ENCODE measurements at regions not wholly inside any gene's neighbourhood (a gene's known extent, or its start where the extent isn't known, plus 50 kb on each side); places are given as distances from the start of the nearest gene placed in this dataset.
A peak's percentile ranks its signal among the peaks of the same experiment; 100 is the strongest.

DNA sequence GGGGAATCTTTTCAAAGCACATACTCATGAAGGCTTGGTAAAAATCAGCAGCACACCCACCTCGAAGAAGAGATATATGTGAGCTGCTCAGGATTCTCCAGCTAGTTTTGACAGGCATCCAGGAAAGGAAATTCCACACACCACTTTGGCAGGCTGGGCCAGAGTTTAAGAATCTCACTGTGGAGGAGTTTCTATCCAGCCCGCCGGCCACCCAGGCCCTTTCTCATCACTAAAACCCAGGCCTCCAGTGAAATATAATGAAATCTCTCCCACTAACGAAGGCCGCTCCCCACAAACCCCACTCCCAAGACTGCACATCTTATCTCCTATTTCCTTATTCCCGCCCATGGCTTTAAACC lies 202.0 kb downstream of the GLI2 start:
- peak; percentile 86 for DNase-seq (ENCODE audit: low spot score)

DNA sequence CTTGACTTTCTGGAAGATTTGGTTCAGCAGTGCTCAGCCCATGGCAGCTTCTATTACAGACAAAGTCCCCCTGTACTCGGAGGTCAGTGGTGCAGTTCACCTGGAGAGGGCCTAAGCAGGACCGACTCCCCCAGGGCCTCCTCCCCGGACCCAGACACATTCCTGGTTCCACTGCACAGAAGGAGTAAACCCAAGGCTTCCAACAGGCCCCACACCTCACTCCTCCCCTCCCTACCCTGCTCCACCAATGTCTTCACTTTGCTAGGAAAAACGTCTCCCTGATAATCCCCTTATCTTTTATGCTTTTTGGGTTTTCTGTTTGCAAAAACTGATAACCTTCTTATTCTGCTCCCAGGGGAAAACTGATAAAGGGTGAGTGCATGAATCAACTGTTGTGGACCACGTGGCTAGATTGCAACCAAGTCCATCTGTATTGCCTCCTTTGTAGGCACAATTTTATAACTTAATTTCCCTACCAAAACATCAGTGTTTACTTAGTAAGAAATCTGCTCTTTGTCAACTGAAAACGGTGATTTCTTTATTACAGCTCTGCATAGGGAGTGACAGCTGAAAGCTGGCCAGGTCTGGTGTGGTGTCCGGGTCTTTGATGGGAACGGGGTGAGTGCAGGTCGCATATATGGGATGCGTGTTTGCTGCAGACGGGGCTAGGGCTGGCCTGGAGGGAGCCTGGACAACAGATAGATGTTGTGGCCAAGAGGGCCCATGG lies 202.5 kb downstream of the GLI2 start:
- no peak for DNase-seq (ENCODE audit: low spot score)

DNA sequence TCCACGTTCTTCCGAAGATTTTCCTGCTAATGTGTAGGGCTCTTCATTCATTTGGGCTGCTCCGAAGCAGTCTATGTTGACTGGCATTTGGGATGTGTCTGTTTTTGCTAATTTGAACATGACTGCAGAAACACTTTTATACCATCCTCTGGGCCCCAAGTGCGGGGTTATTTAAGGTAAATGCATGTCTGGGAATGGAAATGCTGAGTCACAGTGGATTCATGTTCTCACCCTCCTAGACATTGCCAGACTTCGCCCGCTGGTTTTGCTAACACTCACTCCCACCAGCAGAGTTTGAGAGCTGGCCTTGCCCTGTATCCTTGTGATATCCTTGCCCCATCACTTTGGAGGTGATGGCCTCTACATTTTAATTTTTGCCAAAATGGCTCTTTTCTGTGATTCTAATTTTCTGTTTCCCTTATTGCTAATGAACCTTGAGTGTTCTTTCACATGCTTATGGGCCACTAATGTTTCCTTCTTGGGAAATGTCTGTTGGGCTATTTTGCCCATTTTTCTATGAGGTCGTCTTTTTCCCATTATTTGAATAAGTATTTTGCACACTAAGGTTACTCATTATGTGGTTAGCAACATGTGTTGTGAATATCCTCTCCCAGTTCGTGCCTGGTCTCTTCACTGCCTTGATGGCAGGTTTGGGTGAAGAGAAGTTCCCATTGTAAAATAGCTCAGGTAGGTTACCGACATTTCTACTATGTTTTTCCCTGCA lies 204.1 kb downstream of the GLI2 start:
- DNase-seq (ENCODE audit: low spot score) = peak; percentile 75

DNA sequence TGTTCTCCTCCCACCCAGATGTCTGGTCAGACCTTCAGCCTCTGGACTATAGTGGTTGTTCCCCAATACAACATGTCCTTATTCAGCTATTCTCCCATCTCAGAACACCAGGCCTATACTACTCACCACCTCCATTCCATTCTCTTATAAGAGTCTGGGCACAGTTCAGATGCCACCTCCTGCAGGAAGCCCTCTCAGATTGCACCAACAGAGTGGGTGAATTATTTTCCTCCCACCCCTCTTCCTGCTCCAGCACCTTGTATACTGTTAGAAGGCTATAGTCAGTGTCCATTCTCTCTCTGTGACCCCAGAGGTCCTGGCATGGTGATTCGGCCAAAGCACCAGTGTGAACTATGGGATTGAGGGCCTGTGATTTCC lies 204.6 kb downstream of the GLI2 start:
- no peak for DNase-seq (ENCODE audit: low spot score)

DNA sequence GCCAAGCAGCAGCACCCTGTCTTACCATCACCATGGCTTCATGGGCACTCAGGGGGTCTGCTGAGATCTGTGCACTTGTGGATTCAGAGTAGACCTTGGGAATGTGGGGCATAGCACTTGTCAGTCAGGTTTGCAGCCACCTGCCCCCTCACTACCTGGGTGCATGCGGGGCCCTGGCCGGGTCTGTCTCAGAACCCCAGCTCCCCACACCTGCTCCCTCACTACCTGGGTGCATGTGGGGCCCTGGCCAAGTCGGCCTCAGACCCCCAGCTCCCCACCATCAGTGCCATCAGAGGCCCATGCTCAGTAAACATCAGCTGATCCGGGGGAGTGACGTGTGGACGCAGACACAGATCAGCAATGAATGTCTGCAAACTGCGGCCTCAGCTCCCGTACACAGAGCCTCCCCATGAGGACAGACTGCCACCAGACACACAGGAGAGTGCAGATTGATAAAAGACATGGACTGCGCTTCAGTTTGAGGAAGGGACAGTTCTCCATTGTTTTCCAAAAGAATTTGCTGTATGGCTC lies 205.1 kb downstream of the GLI2 start:
- DNase-seq (ENCODE audit: low spot score) = no peak

DNA sequence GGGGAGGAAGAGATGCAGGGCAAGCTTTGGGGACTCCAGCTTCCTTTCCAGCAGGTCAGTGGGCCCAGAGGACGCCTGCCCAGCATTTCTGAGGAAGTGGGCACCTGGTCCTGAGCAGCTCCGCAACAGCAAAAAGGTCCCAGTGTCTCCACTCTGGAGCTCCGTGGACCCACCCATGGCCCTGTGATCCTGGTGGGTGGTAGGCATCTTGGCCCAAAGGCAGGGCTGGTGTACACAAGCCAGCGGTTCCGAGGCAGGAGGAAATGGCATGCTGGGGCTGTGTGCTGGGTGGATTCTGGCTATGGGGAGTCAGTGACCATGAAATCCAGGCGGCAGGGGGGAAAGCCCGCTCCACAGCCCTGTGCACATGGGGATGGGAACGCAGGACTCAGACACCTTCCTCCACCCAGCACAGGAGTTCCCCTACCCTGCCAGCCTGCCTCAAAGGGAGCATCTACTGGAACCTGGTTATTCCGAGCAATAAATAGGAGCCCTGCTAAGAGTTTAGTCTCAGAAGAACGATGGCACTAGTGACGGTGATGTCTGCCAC lies 206.0 kb downstream of the GLI2 start:
- no peak for DNase-seq (ENCODE audit: low spot score)

DNA sequence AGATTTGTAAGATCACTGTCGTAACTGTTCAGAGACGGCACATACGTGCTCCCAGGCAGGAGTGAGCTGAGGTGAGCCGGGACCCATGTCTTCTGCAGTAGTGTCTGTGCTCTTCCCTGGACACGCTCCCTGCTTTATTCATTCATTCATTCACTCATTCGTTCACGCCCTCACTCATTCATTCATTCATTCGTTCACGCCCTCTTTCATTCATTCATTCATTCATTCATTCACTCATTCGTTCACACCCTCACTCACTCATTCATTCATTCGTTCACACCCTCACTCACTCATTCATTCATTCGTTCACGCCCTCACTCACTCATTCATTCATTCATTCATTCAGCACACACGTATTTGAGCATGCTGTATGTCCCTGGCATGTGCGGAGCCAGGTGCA lies 207.0 kb downstream of the GLI2 start:
- no peak for DNase-seq (ENCODE audit: low spot score)

DNA sequence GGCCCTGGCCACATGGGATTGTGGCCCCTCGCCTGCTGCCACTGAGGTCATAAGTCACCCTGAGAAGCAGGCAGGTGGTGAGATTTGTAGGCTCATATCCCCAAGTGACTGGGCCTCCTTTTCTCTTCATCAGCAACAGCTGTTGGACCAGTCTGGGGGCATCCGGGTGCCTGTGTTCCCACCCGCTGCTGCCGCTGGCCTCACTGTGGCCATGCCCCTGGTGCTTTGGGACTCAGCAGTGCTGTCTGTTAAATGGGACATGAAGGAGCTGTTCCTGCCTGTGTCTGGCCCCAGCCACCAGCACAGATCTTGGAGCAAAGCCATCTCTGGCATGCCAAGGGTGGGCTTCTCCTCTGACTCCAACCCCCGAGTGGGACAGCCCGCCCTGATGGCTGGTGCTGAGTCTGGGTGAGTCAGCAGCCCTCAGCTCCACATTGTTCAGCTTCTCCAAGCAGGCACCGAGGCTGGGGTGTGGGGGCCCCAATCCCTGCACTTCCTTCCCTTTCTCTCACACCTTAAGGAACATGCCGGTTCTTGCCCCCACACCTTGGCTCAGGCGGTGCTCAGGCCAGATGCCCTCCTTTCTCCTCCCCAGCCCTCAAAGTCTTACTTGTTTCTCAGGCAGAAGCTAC lies 207.9 kb downstream of the GLI2 start:
- DNase-seq (ENCODE audit: low spot score) = no peak

DNA sequence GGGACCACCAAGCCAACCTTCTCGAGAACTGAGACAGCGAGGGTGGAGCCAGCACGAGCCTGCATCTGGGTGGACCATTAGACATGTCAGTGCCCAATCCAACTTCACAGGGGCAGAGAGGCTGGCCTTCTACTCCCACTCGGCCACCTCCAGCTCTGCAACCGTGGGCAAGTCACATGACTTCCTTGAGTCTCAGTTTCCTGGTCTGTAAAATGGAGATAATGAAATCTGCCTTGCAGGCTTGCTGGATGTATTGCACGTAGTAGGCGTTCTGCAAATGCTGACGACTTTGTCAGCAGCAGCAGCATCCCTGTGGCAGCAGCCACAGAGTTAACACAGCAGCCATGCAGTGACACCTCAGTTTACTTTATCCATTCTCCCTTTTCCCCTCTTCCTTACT lies 208.9 kb downstream of the GLI2 start:
- DNase-seq (ENCODE audit: low spot score) = no peak

DNA sequence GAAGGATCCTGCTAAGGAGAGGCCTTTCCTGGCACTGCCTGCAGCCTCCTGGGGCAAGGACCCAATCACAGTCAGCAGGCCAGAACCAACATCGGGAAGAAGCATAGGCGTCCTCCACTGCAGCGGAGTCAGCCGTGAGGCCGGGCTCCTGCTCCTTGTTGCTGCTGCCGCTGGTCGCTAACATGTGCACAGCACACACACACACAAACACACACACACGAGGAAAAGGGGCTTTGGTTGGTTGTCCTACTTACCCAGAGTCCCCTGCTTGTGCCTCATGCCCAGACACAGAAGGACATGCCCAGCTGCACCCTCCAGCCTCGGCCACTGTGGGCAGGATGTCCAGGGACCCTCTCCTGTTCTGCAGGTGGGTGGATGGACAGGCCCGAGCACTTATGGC lies 209.4 kb downstream of the GLI2 start:
- DNase-seq (ENCODE audit: low spot score) = no peak

DNA sequence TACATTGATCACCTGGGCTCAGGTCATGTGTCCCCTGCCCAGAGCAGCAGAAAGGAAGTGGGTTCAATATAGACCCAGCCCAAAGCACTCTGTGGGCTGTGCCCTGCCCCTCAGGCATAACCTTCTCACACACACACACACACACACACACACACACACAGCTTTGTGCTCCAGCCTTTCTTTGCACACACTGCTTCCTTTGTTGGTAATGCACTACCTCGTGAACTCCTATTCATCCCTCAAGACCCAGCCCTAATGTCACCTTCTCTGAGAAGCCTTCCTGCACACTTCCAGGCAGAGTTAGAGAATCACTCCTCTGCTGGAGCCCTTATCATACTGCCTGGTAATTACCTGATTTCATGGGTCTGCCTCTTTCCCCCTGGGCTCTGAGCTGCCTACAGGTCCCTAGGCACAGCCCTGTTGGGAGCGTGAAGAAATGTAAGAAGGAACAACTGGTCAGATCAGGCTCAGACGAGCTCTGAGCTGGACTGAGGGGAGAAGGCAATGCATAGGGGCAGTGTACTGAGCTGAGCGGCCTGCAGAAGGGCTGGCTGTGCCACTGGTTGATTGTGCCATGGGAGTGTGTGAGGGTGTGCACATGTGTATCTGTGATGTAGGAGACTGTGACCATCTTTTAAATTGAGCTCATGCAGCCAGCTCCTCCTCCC lies 210.3 kb downstream of the GLI2 start:
- no peak for DNase-seq (ENCODE audit: low spot score)

DNA sequence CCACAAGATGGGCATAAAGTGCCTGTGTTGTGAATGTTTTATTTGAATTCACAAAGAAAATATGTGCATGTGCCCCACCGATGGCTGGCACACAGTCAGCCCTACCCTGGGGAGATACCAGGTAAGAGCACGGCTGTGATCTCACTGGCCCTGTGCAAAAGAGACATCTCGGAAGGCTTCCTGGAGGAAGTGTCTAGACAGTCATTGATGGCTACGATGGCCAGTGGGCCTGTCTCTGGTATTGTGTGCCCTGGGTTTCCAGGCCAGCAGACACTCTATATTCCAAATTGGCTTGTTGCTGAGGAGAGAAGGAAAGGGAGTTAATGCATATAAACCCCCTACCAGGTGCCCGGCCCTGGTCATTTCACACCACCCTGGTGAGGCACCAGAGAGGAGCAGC lies 211.7 kb downstream of the GLI2 start:
- no peak for DNase-seq (ENCODE audit: low spot score)

DNA sequence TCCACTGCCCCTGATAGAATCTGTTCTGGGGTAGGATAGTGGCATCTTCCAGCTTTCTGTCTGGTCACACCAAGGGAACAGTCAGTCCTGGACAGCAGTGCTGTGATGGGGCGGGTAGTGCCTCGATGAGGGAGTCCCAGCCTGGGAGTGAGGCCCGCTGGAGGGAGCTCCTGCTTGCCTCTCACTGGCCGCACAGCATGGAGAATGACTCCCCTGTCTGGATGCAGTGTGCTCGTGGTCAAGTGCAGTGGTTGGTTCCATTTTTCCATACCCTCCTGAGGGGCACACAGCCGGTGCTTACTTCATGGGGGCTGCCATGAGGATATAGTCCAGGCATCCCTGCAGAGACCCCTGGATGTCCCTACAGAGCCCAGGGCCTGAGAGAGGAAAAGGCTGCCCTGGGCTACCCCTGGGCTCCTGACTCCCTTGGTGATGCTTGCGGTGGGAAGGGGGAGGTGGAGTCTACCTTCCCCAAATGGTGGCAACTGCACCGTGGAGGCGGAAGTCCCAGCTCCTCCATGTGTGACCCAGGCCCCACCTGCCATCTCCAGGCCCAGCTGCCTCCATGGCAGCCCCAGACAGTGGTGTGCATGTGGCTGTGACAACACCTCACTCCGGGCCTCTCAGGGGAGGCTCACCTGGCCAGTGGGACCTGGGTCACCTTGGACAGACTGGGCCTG lies 212.5 kb downstream of the GLI2 start:
- no peak for DNase-seq (ENCODE audit: low spot score)

DNA sequence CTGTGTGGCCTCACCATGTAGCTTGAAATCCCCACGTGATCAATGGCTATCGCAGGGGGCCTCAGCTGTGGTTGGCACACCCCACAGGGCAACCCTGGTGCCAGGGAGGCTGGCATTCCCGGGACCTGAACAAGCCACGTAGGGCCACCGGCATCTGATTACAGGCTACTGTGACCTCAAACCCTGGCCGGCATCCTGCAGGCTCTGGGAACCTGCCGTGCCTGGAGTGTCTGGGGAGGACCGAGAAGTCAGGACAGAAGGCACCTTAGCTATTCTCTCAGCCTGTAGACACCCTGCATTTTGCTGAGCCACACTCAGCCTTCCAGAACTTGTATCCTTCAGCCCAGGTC lies 213.0 kb downstream of the GLI2 start:
- no peak for DNase-seq (ENCODE audit: low spot score)

DNA sequence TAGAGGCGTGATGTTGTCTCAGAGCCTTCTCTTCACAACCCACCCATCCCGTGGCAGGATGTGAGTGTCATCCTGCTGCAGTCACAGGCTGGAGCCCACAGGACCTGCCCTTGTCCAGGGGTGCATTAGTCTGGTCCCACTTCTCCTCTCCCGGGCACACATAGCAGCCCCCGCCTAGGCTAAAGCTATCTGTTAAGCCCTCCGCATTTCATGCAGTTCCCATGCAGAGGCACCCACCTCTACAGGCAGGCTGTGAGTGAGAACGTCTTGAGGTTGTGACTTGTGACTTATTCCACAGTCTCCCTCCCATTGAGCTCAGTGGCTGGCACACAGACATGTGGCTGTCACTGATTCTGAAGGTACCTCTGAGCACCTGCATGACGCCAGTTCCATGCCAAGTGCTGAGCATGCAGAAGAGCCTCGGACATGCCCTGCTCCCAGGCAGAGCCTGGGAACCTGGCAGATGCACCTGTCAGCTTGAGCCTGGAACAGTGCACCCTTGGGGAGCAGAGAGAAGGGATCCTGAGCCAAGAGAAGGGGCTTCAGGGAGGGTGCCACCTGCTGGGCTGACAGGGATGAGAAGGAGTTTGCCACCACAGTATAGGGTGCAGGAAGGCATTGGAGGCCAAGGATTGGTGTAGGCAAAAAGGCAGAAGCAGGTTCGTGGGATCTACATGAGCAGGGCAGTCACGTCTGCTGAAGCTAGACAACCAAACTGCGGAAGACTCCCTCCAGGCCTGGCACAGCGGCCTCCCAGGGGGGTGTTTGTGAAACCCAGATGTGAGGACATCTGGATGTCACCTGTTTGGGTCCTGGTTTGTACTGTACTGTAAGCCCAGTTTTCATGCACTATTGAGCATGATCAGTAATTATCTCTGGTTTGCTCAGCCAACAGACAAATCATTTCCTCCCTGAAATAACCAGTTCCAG lies 213.6 kb downstream of the GLI2 start:
- peak; percentile 27 for DNase-seq (ENCODE audit: low spot score)

DNA sequence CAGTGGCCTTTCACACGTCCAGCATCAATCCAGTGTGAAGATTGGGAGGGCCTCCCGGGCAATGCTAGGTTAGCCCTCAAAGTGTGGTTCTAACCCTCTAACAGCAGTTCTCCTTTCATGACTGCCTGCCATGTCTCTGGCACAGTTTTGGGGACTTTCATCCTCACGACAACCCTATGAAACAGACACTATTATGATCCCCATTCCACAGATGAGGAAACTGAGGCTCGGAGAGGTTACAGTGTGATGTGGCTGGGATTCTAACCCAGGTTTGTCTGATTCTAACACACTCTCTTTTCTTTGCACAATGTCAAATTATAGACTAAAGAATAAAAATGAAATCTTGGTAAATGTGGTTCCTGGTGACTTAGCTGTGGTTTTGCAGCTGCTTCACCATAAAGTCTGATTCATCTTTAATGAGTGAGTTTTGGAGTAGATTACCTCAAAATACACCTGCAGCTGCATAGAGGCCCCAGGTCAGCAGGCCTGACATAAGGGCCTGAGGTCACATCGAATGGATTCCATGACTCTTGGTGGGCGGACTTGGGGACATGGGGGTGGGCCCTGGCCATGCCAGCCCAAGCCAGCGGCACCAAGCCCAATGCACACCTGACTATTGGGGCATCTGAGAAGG lies 214.4 kb downstream of the GLI2 start:
- DNase-seq (ENCODE audit: low spot score) = no peak

DNA sequence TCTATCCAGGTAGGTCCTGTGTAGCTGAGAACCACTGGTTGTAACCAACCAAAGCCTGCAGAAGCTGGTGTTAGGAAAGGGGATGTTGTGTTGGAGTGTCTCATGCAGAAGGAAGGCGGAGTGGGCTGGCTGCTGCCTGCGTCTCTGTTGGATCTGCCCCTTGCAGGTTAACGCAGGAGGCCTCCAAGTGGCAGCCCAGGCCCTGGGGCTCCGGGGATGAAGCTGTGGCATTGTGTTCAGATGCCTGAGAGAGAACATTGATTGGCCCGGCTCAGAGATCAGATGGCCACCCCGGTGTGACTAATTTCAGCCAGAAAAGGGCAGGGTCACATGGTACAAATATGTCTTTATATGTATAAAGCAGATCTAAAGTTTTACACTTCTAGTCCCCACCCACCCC lies 216.0 kb downstream of the GLI2 start:
- DNase-seq (ENCODE audit: low spot score) = no peak

DNA sequence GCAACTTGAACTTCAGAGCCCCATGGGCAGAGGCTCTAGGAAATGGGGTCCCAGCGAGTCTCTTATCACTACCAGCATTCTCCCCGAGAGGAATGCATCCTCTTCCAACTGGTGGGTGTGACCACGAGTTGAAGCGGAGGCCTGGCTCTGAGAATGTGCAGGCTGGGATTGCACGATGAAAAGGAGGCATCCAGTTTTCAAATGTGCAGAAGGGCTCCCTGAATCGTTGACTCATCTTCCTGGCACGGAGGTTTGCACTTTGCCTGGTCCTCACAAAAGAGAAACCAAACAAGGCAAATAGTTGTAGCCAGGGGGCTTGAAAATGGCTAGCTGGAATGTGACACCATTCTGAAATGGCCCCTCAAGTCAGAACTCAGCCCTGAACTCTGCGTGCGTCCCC lies 216.7 kb downstream of the GLI2 start:
- peak; percentile 51 for DNase-seq (ENCODE audit: low spot score)

DNA sequence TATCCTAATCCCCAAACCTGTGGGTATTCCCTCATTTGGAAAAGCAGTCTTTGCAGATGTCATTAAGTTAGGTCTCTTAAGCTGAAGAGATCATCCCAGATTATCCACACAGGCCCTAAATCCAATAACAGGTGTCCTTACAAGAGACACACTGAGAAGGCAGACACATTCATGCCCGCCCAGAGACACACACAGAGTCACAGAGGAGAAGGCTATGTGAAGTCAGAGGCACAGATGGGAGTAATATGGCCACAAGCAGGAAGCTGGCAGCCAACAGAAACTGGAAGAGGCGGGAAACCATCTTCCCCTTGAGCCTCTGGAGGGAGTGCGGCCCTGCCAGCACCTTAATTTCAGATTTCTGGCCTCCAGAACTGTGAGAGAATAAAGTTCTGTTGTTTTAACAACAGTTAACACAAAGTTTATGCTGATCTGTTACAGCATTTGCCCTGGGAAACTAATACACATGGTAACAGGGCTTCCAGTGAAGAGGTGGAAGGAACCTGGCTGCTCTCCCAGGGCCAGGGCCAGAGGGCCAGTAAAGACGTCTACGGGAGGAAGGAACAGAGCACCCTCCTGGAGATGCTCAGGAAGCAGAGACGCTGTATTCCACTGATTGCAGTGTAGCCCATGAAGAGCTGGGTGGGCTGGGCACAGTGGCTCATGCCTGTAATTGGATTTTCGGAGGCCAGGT lies 217.5 kb downstream of the GLI2 start:
- DNase-seq (ENCODE audit: low spot score) = no peak

Data from hepatic stellate cell (primary cell).